Occipital lobe (tissue), 1 donor: ENCODE measurements at regions not wholly inside any gene's neighbourhood (a gene's known extent, or its start where the extent isn't known, plus 50 kb on each side); places are given as distances from the start of the nearest gene placed in this dataset.

Source experiments
- DNase-seq: peaks from one replicate; lab custom pipeline; 2025; lab: John Stamatoyannopoulos, UW

DNA sequence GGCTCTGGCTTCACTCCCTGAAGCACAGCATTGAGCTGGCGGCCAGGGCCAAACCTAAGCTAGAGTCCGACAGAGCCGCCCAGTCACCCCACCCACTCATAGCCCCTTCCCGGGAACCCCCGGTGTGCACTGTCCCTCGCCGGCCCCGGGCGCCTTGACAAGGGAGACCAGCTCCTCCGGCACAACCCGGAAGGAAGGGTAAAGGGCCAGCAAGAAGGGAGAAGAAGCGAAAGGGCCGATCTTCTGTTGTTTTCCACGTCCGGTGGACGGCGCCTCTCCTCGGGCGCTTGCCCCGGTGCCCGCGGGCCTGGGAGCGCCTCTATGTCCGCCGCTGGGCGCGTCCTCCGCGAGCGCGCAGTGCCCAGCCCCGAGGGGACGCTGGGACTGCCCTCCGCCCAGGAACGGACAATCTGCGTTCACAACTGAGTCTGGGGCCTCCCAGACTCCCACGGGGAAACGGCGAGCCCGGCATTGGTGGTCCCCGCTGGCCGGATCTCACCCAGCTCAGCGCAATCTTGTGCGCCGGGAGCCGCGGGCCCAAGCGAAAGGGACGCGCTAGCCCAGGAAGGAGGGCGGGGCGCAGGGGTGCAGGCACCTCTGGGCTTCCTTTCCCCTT lies 172.5 kb upstream of the MIR17HG start:
- no peak for DNase-seq

DNA sequence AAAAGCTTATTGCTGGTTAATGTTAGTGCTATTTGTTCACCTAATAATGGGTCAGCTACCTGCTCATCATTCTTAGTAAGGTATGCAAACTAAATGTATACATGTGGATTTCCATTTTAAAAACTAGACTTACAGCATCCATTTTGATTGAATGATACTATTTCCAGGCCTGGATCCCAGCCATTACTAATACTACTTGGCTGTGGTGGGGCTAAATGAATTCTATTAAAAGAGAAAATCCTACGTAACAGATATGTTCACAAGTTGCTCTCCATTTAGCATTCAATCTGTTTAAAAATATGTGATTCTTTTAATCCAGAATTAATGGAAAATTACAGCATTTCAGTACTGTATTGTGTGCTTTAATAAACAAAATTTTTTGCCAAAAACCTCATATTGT lies 169.4 kb upstream of the MIR17HG start:
- no peak for DNase-seq

DNA sequence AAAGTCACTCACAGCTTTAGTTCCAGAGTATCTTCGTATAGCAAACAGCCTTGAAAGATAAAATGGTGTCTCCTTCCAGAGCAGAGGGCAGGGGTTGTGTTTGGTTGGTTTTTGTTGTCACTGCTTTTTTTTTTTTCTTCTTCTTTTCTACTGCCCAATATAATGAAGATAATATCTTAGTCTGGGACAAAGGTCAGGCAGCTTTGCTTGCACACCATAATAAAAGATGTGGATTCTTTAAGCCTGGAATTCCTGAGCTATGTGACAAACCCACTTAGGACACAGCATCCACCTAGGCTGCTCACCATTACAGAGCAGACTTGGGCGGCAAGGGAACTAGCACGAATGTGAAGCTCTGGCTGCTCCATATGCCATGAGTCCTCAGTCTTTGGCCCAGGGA lies 165.6 kb upstream of the MIR17HG start:
- DNase-seq: no peak

DNA sequence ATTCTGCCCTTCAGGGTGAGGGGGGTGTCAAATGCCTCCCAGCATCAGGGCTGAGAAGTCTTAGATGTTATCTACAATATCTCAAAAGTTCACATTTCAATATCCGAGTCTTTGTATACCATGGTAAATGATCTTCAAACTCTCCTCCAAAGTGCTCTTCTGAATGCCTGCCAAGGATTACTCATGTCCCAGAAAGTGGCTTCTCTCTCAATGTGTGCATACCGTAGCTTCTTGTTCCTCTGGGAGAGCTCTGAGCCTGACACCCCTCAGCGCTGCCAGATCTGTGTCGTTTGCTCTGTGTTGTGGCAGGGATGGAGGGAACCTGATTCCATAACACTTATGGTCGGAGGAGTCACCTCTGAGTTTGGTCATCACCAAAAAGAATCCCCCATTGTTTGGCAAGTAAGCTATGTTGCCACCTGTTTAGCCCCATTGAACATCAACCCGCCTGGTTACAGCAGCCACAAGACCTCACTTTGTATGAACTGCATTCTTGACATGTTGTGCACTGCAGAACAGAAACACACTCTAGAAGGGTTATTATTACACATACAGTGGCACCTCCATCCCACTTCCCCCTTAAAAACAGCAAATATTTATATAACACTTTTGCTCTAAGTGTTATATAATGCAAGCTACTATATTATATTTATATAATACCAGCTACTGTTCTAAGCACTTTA lies 163.1 kb upstream of the MIR17HG start:
- DNase-seq: no peak

DNA sequence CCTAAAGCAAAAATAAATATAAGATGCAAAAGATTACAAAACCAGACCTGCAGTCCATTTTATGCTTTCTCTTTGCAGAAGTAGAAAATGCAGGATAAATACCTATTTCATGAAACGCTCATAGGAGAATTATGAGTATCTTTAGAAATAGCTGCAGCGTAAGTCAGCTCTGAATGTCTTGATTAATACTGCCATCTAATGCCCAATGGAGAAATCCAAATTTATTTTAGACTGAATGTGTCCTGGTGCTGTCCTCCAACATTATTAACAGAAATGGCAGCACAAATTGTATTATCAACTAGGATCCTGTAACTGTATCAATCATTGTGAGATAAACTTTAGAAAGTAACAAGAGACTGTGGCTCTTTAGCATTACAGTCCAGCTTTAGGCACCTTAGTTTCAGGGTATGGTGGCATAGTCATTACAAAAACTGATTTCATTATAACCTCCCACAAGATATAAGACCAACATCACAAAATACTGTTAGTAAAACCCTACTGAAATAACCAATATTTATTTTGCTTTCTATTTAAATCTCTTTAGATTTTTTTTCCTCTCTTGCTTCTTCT lies 162.1 kb upstream of the MIR17HG start:
- no peak for DNase-seq

DNA sequence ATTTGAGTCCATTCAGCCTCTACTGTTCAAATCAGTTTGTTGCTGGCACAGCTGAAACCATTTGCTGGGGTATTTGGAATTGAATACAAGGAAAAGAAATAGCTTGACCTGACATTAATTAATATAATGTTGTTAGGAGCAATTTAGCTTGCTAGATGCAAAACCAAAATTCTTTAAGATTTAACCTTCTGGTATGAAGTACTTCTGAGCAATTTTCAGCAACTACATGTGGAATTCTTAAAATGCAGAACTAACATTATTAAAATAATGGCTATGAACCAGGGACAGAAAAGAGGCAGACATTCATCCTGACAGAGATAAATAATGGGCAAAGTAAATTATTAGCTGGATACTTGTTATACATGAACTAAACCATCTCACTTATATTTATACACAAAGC lies 160.0 kb upstream of the MIR17HG start:
- no peak for DNase-seq

DNA sequence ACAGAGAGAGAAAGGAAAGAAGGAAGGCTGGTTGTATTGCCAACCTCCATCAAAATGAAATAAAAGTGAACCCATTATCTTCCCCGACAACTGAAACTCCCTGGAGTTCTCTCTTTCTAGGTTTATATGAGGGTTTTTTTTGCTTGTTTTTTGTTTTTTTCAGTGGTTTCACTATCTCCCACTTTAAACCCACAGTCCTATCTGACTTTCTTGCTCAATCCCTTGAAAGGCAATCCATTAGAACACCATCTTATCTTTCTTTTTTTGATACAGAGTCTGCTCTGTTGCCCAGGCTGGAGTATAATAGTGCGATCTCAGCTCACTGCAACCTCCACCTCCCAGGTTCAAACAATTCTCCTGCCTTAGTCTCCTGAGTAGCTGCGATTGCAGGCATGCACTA lies 158.0 kb upstream of the MIR17HG start:
- no peak for DNase-seq

DNA sequence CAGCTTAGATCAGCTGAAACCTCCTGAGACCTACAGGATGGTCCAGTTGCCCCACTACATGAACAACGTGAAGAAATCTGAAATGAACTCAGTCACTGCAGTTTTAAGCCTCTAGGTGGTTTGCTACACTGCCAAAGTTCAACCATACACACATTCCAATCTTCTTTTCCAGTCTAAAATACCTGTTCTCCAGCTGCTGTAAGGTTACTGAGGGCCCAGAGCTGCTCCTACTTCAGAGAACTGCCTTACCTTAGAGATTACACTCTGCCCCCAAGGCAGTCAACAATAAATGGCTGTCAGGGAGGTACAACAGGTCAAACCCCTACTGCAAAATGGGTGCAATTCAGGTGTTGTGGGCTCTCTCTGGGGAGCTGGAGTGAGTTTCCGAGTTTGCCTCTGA lies 154.1 kb upstream of the MIR17HG start:
- no peak for DNase-seq

DNA sequence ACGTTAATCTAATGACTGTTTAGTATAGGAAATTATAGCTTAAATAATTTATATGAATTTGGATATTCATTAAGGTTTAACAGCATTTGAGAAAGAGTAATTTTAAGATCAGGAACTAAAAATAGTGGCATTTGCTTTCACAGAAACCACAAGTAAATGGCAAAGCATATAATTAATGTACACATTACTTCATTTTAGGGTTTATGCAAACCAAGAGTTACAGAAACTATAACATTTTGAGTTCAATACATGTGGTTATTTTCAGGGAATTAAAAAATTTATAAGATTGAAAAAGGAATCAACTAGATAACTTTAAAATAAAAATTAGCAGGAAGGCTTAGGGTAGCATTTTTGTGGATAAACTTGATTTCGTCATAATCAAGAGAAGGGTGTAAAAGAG lies 151.7 kb upstream of the MIR17HG start:
- DNase-seq: no peak

DNA sequence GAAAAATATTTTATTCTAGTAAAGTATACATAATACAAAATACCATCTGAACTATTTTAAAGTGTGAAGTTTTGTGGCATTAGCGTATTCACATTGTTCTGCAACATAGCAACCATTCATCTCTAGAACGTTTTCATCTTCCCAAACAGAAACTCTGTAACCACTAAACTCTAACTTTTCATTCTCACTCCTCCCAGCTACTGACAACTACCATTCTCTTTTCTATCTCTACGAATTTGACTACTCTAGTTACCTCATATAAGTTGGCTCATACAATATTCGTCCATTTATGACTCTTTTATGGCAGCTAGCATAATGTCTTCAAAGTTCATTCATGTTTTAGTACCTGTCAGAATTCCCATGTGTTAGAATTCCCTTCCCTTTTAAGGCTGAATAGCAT lies 150.5 kb upstream of the MIR17HG start:
- DNase-seq: no peak

DNA sequence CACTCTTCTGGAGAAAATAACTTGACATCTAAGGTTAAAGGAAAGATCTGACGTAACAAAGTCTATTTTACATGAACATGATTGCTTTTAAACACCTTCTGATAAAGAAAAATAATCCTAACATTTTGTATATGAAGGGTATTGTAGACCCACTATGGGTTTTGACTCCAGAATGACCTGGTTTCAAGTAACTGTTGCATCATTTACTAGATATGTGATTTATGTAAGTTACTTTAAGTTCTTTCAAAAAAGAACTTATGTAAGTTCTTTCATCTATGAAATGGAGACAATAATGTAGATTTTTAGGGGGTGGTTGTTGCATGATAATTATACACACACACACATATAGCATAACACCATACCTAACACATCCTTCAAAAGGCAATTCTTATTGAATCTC lies 147.6 kb upstream of the MIR17HG start:
- DNase-seq: no peak

DNA sequence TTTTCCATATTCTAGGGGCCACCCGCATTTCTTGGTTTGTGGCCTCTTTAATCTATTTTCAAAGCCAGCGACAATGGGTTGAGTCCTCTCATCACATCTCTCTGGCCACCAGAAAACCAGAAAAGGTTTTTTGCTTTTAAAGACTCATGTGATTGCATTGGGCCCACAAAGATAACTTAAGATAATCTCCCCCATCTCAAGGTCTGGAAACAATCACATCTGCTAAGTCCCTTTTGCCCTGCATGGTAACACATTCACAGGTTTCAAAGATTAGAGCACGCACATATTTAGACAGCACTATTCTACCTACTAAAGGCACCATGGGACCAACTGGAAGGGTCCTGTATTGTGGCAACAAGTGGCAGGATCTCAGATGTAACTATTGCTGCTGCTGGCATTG lies 147.0 kb upstream of the MIR17HG start:
- no peak for DNase-seq

DNA sequence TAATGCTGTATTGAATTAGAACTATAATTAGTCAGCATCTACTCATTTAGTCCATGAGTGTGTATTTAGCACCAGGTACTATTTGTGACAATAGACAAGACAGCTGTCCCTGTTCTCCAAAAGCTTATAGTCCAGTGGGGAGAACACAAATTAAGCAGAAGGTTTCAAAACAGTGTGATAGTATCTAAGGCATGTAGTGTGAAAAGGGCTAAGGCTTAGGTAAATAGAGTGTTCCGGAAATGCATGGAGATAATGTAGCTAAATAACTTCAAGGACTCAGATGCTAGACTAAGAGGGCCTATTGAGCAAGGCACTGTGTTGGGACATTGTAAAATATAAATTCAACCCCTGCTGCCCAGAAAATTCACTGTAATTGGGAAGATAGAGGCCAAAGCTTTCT lies 144.1 kb upstream of the MIR17HG start:
- no peak for DNase-seq

DNA sequence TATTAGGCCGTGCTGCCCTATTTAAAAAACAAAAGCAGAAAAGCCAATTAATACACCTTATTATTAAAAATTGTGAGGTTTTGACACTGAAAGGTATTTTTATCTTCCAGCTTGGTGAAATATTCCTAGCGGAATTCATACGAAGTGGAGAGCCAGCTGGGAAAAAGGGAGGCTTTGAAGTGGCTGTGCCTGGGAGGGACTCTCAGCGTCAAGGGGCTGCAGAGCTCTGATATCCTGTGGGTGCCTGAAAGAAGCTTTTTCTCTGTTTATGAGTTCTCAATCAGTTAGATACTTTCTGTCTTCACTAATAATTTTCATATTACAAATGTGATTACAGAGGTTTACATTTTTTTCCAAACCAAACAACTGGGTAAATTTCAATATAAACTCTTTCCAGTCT lies 140.2 kb upstream of the MIR17HG start:
- no peak for DNase-seq

DNA sequence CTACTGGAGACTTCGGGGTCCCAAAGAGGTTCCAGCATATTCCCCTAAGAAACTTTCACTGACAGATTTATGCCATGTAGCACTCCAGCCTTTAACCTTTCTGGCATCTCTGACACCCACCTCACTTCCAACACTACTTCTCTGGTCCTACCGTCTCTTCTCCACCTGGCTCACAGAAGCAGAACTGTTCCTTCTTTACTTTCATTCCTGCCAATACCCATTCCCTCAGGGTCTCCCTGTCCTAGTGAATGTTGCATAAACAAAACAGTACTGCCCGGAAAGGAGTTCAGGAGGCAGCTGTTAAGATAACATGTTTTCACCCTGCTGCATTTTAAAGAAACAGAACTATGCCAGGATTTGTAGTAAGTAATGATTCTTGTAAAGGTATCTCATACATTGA lies 136.0 kb upstream of the MIR17HG start:
- DNase-seq: no peak

DNA sequence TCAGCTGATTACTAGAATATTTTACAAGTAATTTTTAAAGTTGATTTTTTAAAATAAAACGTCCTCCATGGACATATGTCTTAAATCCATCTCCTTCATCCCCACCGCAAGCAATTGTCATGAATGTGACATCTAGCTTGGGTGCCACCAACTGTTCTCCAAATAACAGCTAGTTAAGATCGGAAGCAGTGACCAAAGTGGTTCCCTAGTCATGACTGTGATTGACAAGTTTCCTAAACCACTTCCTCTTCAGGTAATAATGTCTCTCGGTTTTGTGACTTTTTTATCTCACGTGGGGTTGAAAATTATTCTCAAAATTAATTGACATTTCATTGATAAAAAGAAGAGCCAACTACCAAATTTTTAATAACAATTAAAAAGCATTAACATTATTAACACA lies 135.3 kb upstream of the MIR17HG start:
- no peak for DNase-seq

DNA sequence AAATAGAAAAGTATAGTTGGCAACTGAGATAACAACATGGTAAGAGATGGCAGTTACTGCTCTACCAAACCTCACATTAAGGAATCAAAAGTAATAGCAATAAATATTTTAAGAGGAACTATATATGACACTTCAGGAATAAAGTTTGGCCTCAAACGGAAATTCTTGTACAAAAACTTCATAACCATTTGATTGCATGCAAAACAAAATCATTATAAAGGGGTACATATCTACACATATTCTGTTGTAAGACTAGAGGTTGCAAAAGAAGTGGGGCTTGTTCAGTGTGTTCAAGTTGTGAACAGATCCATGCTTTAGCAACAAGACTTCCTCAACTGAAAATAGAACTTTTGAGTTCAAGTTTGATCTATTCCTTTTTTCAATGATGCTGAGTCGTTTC lies 133.5 kb upstream of the MIR17HG start:
- no peak for DNase-seq

DNA sequence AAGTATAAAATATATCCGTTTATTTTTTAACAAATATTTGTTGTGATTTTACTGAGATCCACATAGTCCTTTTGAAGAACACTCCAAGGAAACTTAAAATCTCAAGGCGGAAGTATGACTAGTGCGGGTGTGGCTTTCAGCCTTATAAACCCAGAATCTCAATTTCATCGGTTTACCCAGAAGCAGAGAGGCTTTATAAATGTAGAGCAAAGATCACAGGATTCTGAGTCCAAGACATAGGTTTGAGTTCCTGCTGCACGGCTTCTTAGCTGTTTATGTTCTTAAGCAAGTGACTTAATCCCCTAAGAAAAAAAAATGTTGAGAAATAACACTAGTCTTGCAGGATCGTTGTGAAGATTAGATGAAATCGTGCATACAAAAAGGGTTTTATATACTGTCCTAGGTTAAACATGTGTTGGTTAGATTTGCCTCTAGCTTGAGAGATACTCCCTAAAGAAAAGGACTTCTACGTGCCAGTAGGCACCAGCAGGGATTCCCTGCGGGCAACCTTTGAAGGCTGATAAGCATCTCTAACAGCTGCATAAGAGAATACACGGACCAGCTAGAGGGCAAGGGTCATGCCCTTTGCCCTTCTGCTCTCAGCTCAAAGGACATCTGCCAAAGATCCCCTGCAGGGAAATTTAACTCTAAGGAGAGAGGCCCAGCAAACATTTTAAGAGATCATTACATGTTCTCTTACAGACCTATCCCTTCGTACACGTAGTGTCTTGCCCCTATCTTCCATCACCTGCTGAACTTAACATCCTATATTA lies 130.4 kb upstream of the MIR17HG start:
- no peak for DNase-seq

DNA sequence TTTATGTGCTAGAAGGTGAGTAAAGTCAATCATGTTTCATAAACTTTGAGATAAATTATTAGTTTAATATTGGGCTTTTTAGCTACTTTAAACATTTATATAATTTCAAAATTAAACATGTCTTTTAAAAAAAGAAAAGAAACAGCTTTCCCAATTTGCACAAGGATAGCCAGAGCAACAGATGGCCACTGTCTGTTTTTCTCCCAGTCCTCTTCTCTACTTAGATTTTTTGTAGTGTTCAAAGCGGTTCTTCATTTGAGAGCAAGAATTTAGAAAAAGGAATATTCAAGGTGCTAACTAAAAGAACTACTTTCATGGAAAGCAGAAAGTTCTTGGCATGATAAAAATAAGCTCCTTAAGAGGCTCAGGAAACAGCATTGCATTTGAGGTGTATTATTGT lies 128.3 kb upstream of the MIR17HG start:
- no peak for DNase-seq

DNA sequence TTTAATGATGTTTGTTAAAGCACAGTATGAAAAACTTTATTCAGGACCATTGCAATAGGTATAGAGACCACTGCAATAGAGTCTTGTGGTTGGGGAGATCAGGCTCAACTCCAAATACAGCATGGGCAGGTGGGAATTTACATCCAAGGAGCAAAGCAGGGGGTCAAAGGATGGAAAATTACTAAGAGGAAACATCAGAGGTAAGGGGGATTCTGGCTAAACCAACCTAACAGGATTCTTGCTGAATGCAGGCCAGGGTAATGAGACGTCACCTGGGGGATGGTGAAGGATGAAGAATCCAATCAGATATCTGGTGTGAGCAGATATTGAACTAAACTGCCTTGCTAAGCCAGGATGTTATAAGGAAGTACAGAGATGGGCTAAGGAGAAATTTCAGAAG lies 126.6 kb upstream of the MIR17HG start:
- DNase-seq: no peak

DNA sequence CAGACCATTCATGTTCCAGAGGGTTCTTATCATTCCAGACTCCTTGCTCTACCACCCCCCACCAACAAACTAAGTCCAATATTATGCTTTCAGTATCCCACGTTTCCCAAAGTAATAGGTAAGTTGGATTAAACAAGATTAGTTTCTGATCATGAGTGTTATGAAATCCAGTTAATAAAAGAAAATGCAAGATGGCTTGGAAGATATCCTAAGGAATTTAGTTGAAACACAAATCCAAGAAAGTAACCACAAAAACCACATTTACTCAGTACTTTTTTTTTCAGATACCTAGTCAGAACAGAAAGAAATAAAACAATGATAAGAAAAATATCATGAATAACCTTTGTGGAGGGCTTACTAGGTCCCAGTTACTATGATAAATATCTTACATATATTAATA lies 119.4 kb upstream of the MIR17HG start:
- no peak for DNase-seq

DNA sequence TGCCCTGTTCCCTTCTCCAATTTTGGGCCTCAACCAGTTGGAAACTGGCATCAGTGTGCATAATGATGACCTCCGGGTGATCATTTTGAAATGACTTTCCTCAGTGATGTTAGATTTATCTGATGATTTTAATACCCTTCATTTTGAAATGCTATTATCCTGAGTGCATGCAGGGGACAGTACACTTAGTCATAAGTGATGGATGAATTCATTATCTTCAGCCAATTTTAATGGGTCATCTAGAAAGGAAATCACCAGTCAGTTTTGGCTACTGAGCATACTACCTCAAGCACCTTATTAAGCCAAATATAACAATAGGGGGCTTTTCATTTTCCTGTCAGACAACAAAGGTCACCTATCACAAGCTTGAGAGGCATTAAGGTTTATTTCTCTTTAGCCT lies 118.5 kb upstream of the MIR17HG start:
- no peak for DNase-seq

DNA sequence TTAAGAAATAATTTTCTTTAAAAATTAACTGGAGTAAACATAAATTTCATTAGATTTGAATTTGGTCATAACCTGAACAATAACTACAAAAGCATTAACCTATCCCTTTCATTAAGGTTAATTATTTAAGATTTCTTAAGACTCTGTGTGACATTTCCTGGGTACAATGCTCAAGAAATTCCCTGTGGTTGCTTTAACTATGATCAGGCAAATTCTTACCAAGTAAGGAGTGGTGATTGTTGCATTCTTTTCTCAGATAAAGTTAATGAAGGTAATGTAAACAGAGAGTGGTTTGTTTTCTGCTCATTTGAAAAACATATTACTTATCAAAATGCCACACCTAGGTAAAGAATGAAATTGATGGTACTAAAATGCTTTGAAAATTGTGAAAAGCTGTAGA lies 114.8 kb upstream of the MIR17HG start:
- no peak for DNase-seq
